IMR-90 (cell line): ENCODE measurements at regions not wholly inside any gene's neighbourhood (a gene's known extent, or its start where the extent isn't known, plus 50 kb on each side); places are given as distances from the start of the nearest gene placed in this dataset.

Experiments
- ATAC-seq: fragments of 200-7000 bp; cut with Tn5 transposase; 2 replicates; pipeline ENCODE4 v1.9.1; 2020; ENCODE audit warnings: low read depth, mild to moderate bottlenecking, moderate library complexity
- BruUV-seq: library from RNA; stranded (reverse); fragments of 400-500 nt; replicated peaks from 2 replicates; lab custom pipeline; 2021; lab: Mats Ljungman, UMichigan
- CTCF ChIA-PET: fragments of 300-600 bp; formaldehyde crosslinking; extraction: SDS; loops from one replicate; lab custom pipeline; 2021; ENCODE audit warnings: antibody characterized with exemption; lab: Yijun Ruan, JAX
- POLR2A ChIA-PET: fragments of 300-600 bp; sonication (Branson Sonifier 250); formaldehyde crosslinking; loops from one replicate; lab custom pipeline; 2022; ENCODE audit warnings: antibody characterized with exemption; ENCODE audit not compliant: unreplicated experiment; lab: Charles Lee
- DNase-seq: peaks from one replicate; pipeline ENCODE4 v3.0.0; 2013
- H2AFZ ChIP-seq: replicated peaks from 2 replicates; pipeline ENCODE3; 2013; ENCODE audit warnings: low read length, mild to moderate bottlenecking; ENCODE audit not compliant: poor library complexity
- H2AK5ac ChIP-seq: 2 replicates; pipeline ENCODE4 v1.6.1; 2013; ENCODE audit warnings: low read depth, low read length, inconsistent platforms
- H2AK9ac ChIP-seq: replicated peaks from 2 replicates; pipeline ENCODE3; 2013; ENCODE audit warnings: mild to moderate bottlenecking, low read depth, low read length, moderate library complexity; ENCODE audit not compliant: poor library complexity
- H2BK120ac ChIP-seq: 2 replicates; pipeline ENCODE4 v1.6.1; 2013; ENCODE audit warnings: low read depth, low read length, inconsistent platforms
- H2BK15ac ChIP-seq: 3 replicates; pipeline ENCODE4 v1.6.1; 2013; ENCODE audit warnings: low read depth, low read length, inconsistent platforms
- H2BK20ac ChIP-seq: 2 replicates; pipeline ENCODE4 v1.6.1; 2013; ENCODE audit warnings: low read depth, mild to moderate bottlenecking, inconsistent platforms, low read length, moderate library complexity
- H2BK5ac ChIP-seq: 2 replicates; pipeline ENCODE4 v1.6.1; 2013; ENCODE audit warnings: mild to moderate bottlenecking, low read depth, low read length, inconsistent platforms; ENCODE audit not compliant: poor library complexity, severe bottlenecking
- H3K14ac ChIP-seq: replicated peaks from 2 replicates; pipeline ENCODE4 v1.6.1; 2013; ENCODE audit warnings: low read depth, low read length, inconsistent platforms
- H3K18ac ChIP-seq: 2 replicates; pipeline ENCODE4 v1.6.1; 2013; ENCODE audit warnings: low read depth, low read length, control low read depth
- H3K23ac ChIP-seq: 2 replicates; pipeline ENCODE4 v1.6.1; 2013; ENCODE audit warnings: low read depth, low read length, inconsistent platforms
- H3K27ac ChIP-seq: 2 replicates; pipeline ENCODE4 v1.5.1; 2013; ENCODE audit warnings: mild to moderate bottlenecking, control low read depth, low read length; ENCODE audit not compliant: insufficient read depth
- H3K27me3 ChIP-seq: 2 replicates; pipeline ENCODE4 v1.6.1; 2013; ENCODE audit warnings: low read length; ENCODE audit not compliant: control insufficient read depth, insufficient read depth
- H3K36me3 ChIP-seq: 2 replicates; pipeline ENCODE4 v1.6.1; 2013; ENCODE audit warnings: low read length, mixed read lengths; ENCODE audit not compliant: control insufficient read depth, insufficient read depth
- H3K4ac ChIP-seq: 2 replicates; pipeline ENCODE4 v1.6.1; 2013; ENCODE audit warnings: low read depth, low read length, inconsistent platforms
- H3K4me1 ChIP-seq: 2 replicates; pipeline ENCODE4 v1.6.1; 2013; ENCODE audit warnings: low read length, mixed read lengths; ENCODE audit not compliant: control insufficient read depth, insufficient read depth
- H3K4me2 ChIP-seq: 2 replicates; pipeline ENCODE4 v1.6.1; 2013; ENCODE audit warnings: low read depth, mild to moderate bottlenecking, control low read depth, low read length, moderate library complexity
- H3K4me3 ChIP-seq: 2 replicates; pipeline ENCODE4 v1.5.1; 2013; ENCODE audit warnings: low read depth, mild to moderate bottlenecking, control low read depth, low read length, moderate library complexity; ENCODE audit not compliant: insufficient read depth
- H3K56ac ChIP-seq: 2 replicates; pipeline ENCODE4 v1.6.1; 2013; ENCODE audit warnings: low read length, inconsistent platforms; ENCODE audit not compliant: insufficient read depth; ENCODE audit errors: extremely low read depth
- H3K79me1 ChIP-seq, 2 experiments: 2 replicates each; pipeline ENCODE4 v1.6.1; 2013; ENCODE audit warnings: low read length in 2 of 2, inconsistent platforms in 1 of 2, low read depth in 1 of 2
- H3K9ac ChIP-seq: 2 replicates; pipeline ENCODE4 v1.6.1; 2013; ENCODE audit warnings: low read depth, low read length, control low read depth
- H3K9me1 ChIP-seq: 2 replicates; pipeline ENCODE4 v1.6.1; 2013; ENCODE audit warnings: low read length, inconsistent platforms; ENCODE audit not compliant: insufficient read depth
- H3K9me3 ChIP-seq: 2 replicates; pipeline ENCODE4 v1.6.1; 2013; ENCODE audit warnings: low read length; ENCODE audit not compliant: control insufficient read depth, insufficient read depth
- H4K20me1 ChIP-seq: 2 replicates; pipeline ENCODE4 v1.6.1; 2013; ENCODE audit warnings: low read length, inconsistent platforms; ENCODE audit not compliant: insufficient read depth
- H4K5ac ChIP-seq: 2 replicates; pipeline ENCODE4 v1.6.1; 2013; ENCODE audit warnings: mild to moderate bottlenecking, low read depth, low read length, control low read depth
- H4K8ac ChIP-seq, 2 experiments: 2 replicates each; pipeline ENCODE4 v1.6.1; 2013; ENCODE audit warnings: low read depth in 2 of 2, low read length in 2 of 2, control low read depth in 1 of 2, inconsistent platforms in 1 of 2
- H4K91ac ChIP-seq: 2 replicates; pipeline ENCODE4 v1.6.1; 2013; ENCODE audit warnings: low read depth, low read length, inconsistent platforms; ENCODE audit not compliant: insufficient read depth
- BHLHE40 ChIP-seq: fragments of 150-350 bp; IDR thresholded peaks from 2 replicates; pipeline ENCODE4 v1.6.1; 2016; ENCODE audit warnings: mild to moderate bottlenecking, low read depth, low read length
- CEBPB ChIP-seq: IDR thresholded peaks from 2 replicates; pipeline ENCODE4 v1.6.1; 2012; ENCODE audit warnings: low read depth, low read length, improper control_type of control experiment
- CHD1 ChIP-seq: IDR thresholded peaks from 2 replicates; pipeline ENCODE4 v1.6.1; 2012; ENCODE audit warnings: low read depth, low read length, improper control_type of control experiment
- FOS ChIP-seq: fragments of 150-350 bp; IDR thresholded peaks from 2 replicates; pipeline ENCODE4 v1.6.1; 2016; ENCODE audit warnings: low read depth, low read length
- MAFK ChIP-seq: IDR thresholded peaks from 2 replicates; pipeline ENCODE4 v1.6.1; 2012; ENCODE audit warnings: low read depth, low read length, improper control_type of control experiment
- MAZ ChIP-seq: IDR thresholded peaks from 2 replicates; pipeline ENCODE4 v1.6.1; 2012; ENCODE audit warnings: low read depth, mild to moderate bottlenecking, low read length, improper control_type of control experiment, moderate library complexity, borderline replicate concordance
- MXI1 ChIP-seq: IDR thresholded peaks from 2 replicates; pipeline ENCODE4 v1.6.1; 2012; ENCODE audit warnings: low read depth, mild to moderate bottlenecking, low read length, moderate library complexity, borderline replicate concordance
- NFE2L2 ChIP-seq: fragments of 150-350 bp; IDR thresholded peaks from 2 replicates; pipeline ENCODE4 v1.6.1; 2016; ENCODE audit warnings: low read depth, mild to moderate bottlenecking, low read length
- POLR2A ChIP-seq: IDR thresholded peaks from 2 replicates; pipeline ENCODE4 v1.6.1; 2012; ENCODE audit warnings: mild to moderate bottlenecking, low read depth, low read length
- RAD21 ChIP-seq: IDR thresholded peaks from 2 replicates; pipeline ENCODE4 v1.6.1; 2012; ENCODE audit warnings: low read length, improper control_type of control experiment
- RCOR1 ChIP-seq: IDR thresholded peaks from 2 replicates; pipeline ENCODE4 v1.6.1; 2012; ENCODE audit warnings: mild to moderate bottlenecking, low read length, improper control_type of control experiment; ENCODE audit not compliant: insufficient replicate concordance
- RFX5 ChIP-seq: IDR thresholded peaks from 2 replicates; pipeline ENCODE4 v1.8.0; 2012; ENCODE audit warnings: low read depth, mild to moderate bottlenecking, low read length, moderate library complexity
- SMC3 ChIP-seq: fragments of 150-350 bp; IDR thresholded peaks from 2 replicates; pipeline ENCODE4 v1.6.1; 2016; ENCODE audit warnings: low read depth, mild to moderate bottlenecking, antibody characterized with exemption, low read length, moderate library complexity
- WGBS, 2 experiments: methylation state at CpG; one replicate each; pipeline versions ENCODE4 v1.1.5 to v1.1.7; 2013; ENCODE audit warnings: missing lambda C conversion rate in 2 of 2; ENCODE audit not compliant: insufficient read length in 1 of 2; ENCODE audit errors: extremely low coverage in 2 of 2; 5-methylcytosine and 5-hydroxymethylcytosine counted together
- dilution Hi-C: fragments of 300-500 bp; cut with HindIII; formaldehyde crosslinking; loops from one replicate; pipeline ENCODE4 v1.14.3; 2018; ENCODE audit warnings: low sequenced_read_pairs; ENCODE audit not compliant: unreplicated experiment
- in situ Hi-C: fragments of 300-500 bp; cut with MboI; formaldehyde crosslinking; loops from 3 replicates; pipeline ENCODE4 v1.14.3; 2019; ENCODE audit warnings: low sequenced_read_pairs, inconsistent platforms, mixed read lengths
- intact Hi-C: fragments of 100-400 bp; cut with micrococcal nuclease; formaldehyde crosslinking; loops from 2 replicates; pipeline ENCODE4 v1.10.0; 2022
- TF ChIP-seq, protein P1 (sequence below): fragments of 150-350 bp; IDR thresholded peaks from 2 replicates; pipeline ENCODE4 v1.6.1; 2017; ENCODE audit warnings: mild to moderate bottlenecking, antibody characterized with exemption, low read length, low read depth
- TF ChIP-seq, protein P2 (sequence below): conservative IDR thresholded peaks from 2 replicates; pipeline ENCODE4 v1.5.1; 2012; ENCODE audit warnings: mild to moderate bottlenecking, low read depth, low read length, improper control_type of control experiment
- TF ChIP-seq, protein P3 (sequence below): fragments of 150-350 bp; IDR thresholded peaks from 2 replicates; pipeline ENCODE4 v1.6.1; 2016; ENCODE audit warnings: low read depth, mild to moderate bottlenecking, low read length, moderate library complexity, borderline replicate concordance

DNA sequence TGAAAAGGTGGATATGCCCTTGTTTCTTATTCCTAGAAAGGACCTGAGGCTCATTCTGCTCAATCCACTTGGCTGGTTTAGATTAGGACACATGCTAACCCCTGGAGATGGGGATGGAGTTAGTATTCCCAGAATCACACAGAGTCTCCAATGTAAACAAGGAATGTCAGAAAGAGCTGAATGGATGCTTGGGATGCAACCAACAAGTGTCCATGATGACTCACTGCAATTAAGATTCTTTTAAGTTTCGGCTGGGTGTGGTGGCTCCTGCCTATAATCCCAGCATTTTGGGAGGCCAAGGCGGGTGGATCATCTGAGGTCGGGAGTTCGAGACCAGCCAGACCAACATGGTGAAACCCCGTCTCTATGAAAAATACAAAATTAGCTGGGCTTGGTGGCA is 315.5 kb upstream of the AZI2 start:
- 100% methylated on average over 1 of the region's 5 CpGs; no CpG with 5 or more reads in 1 of the 2 experiments for WGBS, 2 experiments

More for the DNA sequence above, 315.5 kb upstream of the AZI2 start:
- no peak overlapping the region for H3K4me3 ChIP-seq
- H3K36me3 ChIP-seq, result no peaks in the 10 kb centered on the region
- no peak overlapping the region for H2AK5ac ChIP-seq
- DNase-seq (no peak), ATAC-seq (no peak)
- no peak overlapping the region for H2BK120ac ChIP-seq
- H2BK15ac ChIP-seq, result no peak overlapping the region
- H3K14ac ChIP-seq, result no peak overlapping the region
- no peak overlapping the region for H4K8ac ChIP-seq
- in situ Hi-C loops, result no loop called here
- no peak overlapping the region for H3K4me2 ChIP-seq
- H3K9me3 ChIP-seq, result no peaks in the 10 kb centered on the region
- no peak overlapping the region for H3K18ac ChIP-seq
- H3K27ac ChIP-seq, result no peak overlapping the region
- no peaks in the 10 kb centered on the region for H3K79me1 ChIP-seq
- no peak overlapping the region for H2BK5ac ChIP-seq
- no TSS peak for BruUV-seq
- intact Hi-C loops, result no loop called here
- no peaks in the 10 kb centered on the region for H3K27me3 ChIP-seq
- H3K4me1 ChIP-seq, result no peaks in the 10 kb centered on the region
- H3K23ac ChIP-seq, result no peak overlapping the region
- H4K91ac ChIP-seq, result no peak overlapping the region
- dilution Hi-C loops, result no loop called here
- H2BK20ac ChIP-seq, result no peak overlapping the region
- no peaks in the 10 kb centered on the region for H4K20me1 ChIP-seq
- no peak overlapping the region for H4K5ac ChIP-seq
- H2AK9ac ChIP-seq, result no peak overlapping the region
- ChIA-PET POLR2A (no interaction called here), CTCF (no interaction called here)
- no peak for TF ChIP-seq RCOR1
- TF ChIP-seq MAFK, result no peak
- no peak for TF ChIP-seq BHLHE40
- no peak for TF ChIP-seq MAZ
- TF ChIP-seq CEBPB, result no peak
- no peak for TF ChIP-seq SMC3
- TF ChIP-seq, protein P1, sequence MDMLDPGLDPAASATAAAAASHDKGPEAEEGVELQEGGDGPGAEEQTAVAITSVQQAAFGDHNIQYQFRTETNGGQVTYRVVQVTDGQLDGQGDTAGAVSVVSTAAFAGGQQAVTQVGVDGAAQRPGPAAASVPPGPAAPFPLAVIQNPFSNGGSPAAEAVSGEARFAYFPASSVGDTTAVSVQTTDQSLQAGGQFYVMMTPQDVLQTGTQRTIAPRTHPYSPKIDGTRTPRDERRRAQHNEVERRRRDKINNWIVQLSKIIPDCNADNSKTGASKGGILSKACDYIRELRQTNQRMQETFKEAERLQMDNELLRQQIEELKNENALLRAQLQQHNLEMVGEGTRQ, result no peak
- TF ChIP-seq POLR2A, result no peak
- no peak for TF ChIP-seq FOS
- TF ChIP-seq, protein P2, sequence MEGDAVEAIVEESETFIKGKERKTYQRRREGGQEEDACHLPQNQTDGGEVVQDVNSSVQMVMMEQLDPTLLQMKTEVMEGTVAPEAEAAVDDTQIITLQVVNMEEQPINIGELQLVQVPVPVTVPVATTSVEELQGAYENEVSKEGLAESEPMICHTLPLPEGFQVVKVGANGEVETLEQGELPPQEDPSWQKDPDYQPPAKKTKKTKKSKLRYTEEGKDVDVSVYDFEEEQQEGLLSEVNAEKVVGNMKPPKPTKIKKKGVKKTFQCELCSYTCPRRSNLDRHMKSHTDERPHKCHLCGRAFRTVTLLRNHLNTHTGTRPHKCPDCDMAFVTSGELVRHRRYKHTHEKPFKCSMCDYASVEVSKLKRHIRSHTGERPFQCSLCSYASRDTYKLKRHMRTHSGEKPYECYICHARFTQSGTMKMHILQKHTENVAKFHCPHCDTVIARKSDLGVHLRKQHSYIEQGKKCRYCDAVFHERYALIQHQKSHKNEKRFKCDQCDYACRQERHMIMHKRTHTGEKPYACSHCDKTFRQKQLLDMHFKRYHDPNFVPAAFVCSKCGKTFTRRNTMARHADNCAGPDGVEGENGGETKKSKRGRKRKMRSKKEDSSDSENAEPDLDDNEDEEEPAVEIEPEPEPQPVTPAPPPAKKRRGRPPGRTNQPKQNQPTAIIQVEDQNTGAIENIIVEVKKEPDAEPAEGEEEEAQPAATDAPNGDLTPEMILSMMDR, result no peak
- TF ChIP-seq MXI1, result no peak
- no peak for TF ChIP-seq RFX5
- TF ChIP-seq CHD1, result no peak
- no peak for TF ChIP-seq NFE2L2
- TF ChIP-seq, protein P3, sequence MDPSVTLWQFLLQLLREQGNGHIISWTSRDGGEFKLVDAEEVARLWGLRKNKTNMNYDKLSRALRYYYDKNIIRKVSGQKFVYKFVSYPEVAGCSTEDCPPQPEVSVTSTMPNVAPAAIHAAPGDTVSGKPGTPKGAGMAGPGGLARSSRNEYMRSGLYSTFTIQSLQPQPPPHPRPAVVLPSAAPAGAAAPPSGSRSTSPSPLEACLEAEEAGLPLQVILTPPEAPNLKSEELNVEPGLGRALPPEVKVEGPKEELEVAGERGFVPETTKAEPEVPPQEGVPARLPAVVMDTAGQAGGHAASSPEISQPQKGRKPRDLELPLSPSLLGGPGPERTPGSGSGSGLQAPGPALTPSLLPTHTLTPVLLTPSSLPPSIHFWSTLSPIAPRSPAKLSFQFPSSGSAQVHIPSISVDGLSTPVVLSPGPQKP, result no peak
- no peak for TF ChIP-seq RAD21
- no peak overlapping the region for H3K4ac ChIP-seq
- no peak overlapping the region for H3K9ac ChIP-seq
- H3K56ac ChIP-seq, result no peak overlapping the region
- H2AFZ ChIP-seq, result no peak overlapping the region
- no peaks in the 10 kb centered on the region for H3K9me1 ChIP-seq
